Neural cell (in vitro differentiated cells): ENCODE measurements at regions not wholly inside any gene's neighbourhood (a gene's known extent, or its start where the extent isn't known, plus 50 kb on each side); places are given as distances from the start of the nearest gene placed in this dataset.

Experiments used
- H2AFZ ChIP-seq: fragments of 200-600, 300-800 bp; sonication (generic), shearing (Covaris generic); 2 replicates; pipeline ENCODE4 v1.6.0; 2014; ENCODE audit warnings: low read depth, mild to moderate bottlenecking, antibody characterized with exemption, low read length, moderate library complexity
- H3F3A ChIP-seq: fragments of 200-600 bp; shearing (Covaris generic); 2 replicates; pipeline ENCODE4 v1.6.1; 2016; ENCODE audit warnings: mild to moderate bottlenecking, moderate library complexity, mixed read lengths, antibody characterized with exemption, low read length; ENCODE audit not compliant: insufficient read depth, poor library complexity, severe bottlenecking
- H3K27ac ChIP-seq: fragments of 200-600, 300-800 bp; sonication (generic), shearing (Covaris generic); 2 replicates; pipeline ENCODE4 v1.5.1; 2014; ENCODE audit warnings: mild to moderate bottlenecking, low read length, moderate library complexity
- H3K27me3 ChIP-seq: fragments of 300-800, 200-600 bp; sonication (generic), shearing (Covaris generic); 2 replicates; pipeline ENCODE4 v1.6.0; 2014; ENCODE audit warnings: mild to moderate bottlenecking, low read depth, low read length, moderate library complexity; ENCODE audit not compliant: insufficient read depth
- H3K36me3 ChIP-seq: fragments of 300-800, 200-600 bp; sonication (generic), shearing (Covaris generic); 2 replicates; pipeline ENCODE4 v1.5.1; 2014; ENCODE audit warnings: mild to moderate bottlenecking, antibody characterized with exemption, low read length, moderate library complexity; ENCODE audit not compliant: insufficient read depth
- H3K4me2 ChIP-seq: fragments of 300-800, 200-600 bp; sonication (generic), shearing (Covaris generic); 2 replicates; pipeline ENCODE4 v1.6.0; 2014; ENCODE audit warnings: mild to moderate bottlenecking, low read length
- H3K4me3 ChIP-seq: fragments of 300-800, 200-600 bp; sonication (generic), shearing (Covaris generic); 2 replicates; pipeline ENCODE4 v1.5.1; 2014; ENCODE audit warnings: mild to moderate bottlenecking, low read length, moderate library complexity
- H3K79me2 ChIP-seq: fragments of 200-600 bp; shearing (Covaris generic); replicated peaks from 2 replicates; pipeline ENCODE4 v1.6.0; 2014; ENCODE audit warnings: mild to moderate bottlenecking, low read length, moderate library complexity; ENCODE audit not compliant: insufficient read depth
- H3K9ac ChIP-seq: fragments of 300-800, 200-600 bp; sonication (generic), shearing (Covaris generic); 2 replicates; pipeline ENCODE4 v1.6.1; 2016; ENCODE audit warnings: mild to moderate bottlenecking, low read length, mixed read lengths
- H3K9me2 ChIP-seq: fragments of 200-600 bp; shearing (Covaris generic); 2 replicates; pipeline ENCODE4 v1.6.1; 2016; ENCODE audit warnings: mild to moderate bottlenecking, low read length, mixed read lengths; ENCODE audit not compliant: insufficient read depth
- H3K9me3 ChIP-seq: fragments of 200-600, 300-800 bp; sonication (generic), shearing (Covaris generic); 2 replicates; pipeline ENCODE4 v1.6.1; 2016; ENCODE audit warnings: mild to moderate bottlenecking, mixed run types, low read length, moderate library complexity, mixed read lengths
- H4K20me1 ChIP-seq: fragments of 200-600 bp; shearing (Covaris generic); 2 replicates; pipeline ENCODE4 v1.6.1; 2016; ENCODE audit warnings: mild to moderate bottlenecking, mixed run types; ENCODE audit not compliant: insufficient read depth
- CTCF ChIP-seq: fragments of 450-650 bp; IDR thresholded peaks from 2 replicates; pipeline ENCODE4 v1.5.1; 2014; ENCODE audit warnings: antibody characterized with exemption, mild to moderate bottlenecking, moderate library complexity; ENCODE audit not compliant: poor library complexity, severe bottlenecking
- EP300 ChIP-seq: fragments of 450-650 bp; conservative IDR thresholded peaks from 2 replicates; pipeline ENCODE4 v1.6.1; 2014; ENCODE audit warnings: antibody characterized with exemption, mild to moderate bottlenecking, moderate library complexity; ENCODE audit not compliant: poor library complexity, severe bottlenecking
- EZH2 ChIP-seq: fragments of 200-600, 300-800 bp; shearing (Covaris generic), sonication (generic); IDR thresholded peaks from 2 replicates; pipeline ENCODE4 v1.6.1; 2014; ENCODE audit warnings: antibody characterized with exemption, low read length, borderline replicate concordance, mild to moderate bottlenecking; ENCODE audit not compliant: insufficient read depth, poor library complexity, severe bottlenecking
- MXI1 ChIP-seq: fragments of 450-650 bp; conservative IDR thresholded peaks from 2 replicates; pipeline ENCODE4 v1.6.1; 2014; ENCODE audit warnings: antibody characterized with exemption, mild to moderate bottlenecking; ENCODE audit not compliant: poor library complexity, severe bottlenecking
- POLR2AphosphoS5 ChIP-seq: IDR thresholded peaks from 2 replicates; pipeline ENCODE4 v1.6.1; 2012
- RAD21 ChIP-seq: fragments of 450-650 bp; conservative IDR thresholded peaks from 2 replicates; pipeline ENCODE4 v1.6.1; 2014; ENCODE audit warnings: antibody characterized with exemption, mild to moderate bottlenecking, moderate library complexity
- REST ChIP-seq: IDR thresholded peaks from 2 replicates; pipeline ENCODE4 v1.6.1; 2012; ENCODE audit warnings: borderline replicate concordance
- SMC3 ChIP-seq: fragments of 450-650 bp; conservative IDR thresholded peaks from 2 replicates; pipeline ENCODE4 v1.6.1; 2014; ENCODE audit warnings: antibody characterized with exemption, mild to moderate bottlenecking, moderate library complexity; ENCODE audit not compliant: poor library complexity
- TAF1 ChIP-seq: IDR thresholded peaks from 2 replicates; pipeline ENCODE4 v1.6.1; 2012; ENCODE audit warnings: low read depth

GRCh38 chr4:59127006-59127405 is 2016.8 kb upstream of the IGFBP7 start:
- no peaks in the 10 kb centered on the region for H3K79me2 ChIP-seq
- H3K4me2 ChIP-seq = no peak overlapping the region
- H3K27ac ChIP-seq = peak overlapping the region; percentile 61
- H3F3A ChIP-seq = peaks cover 9% of the 10 kb centered on the region
- no peaks in the 10 kb centered on the region for H3K9me3 ChIP-seq
- H2AFZ ChIP-seq = no peak overlapping the region
- H3K36me3 ChIP-seq = no peaks in the 10 kb centered on the region
- no peak overlapping the region for H3K9ac ChIP-seq
- no peaks in the 10 kb centered on the region for H3K27me3 ChIP-seq
- no peaks in the 10 kb centered on the region for H4K20me1 ChIP-seq
- no peaks in the 10 kb centered on the region for H3K9me2 ChIP-seq
- no peak overlapping the region for H3K4me3 ChIP-seq
- TF ChIP-seq REST = no peak
- TF ChIP-seq MXI1 = no peak
- TF ChIP-seq TAF1 = no peak
- TF ChIP-seq EZH2 = no peak
- no peak for TF ChIP-seq EP300
- no peak for TF ChIP-seq SMC3
- no peak for TF ChIP-seq CTCF
- TF ChIP-seq POLR2AphosphoS5 = no peak
- TF ChIP-seq RAD21 = no peak

- Histone ChIP-seq H3K4me3 (no peak overlapping the region), H3K9ac (no peak overlapping the region), H2AFZ (no peak overlapping the region)
Measured at GRCh38 chr4:59127743-59128142, 2017.6 kb upstream of the IGFBP7 start.

More at GRCh38 chr4:59127743-59128142, 2017.6 kb upstream of the IGFBP7 start:
- Histone ChIP-seq H3K4me2 (no peak overlapping the region), H4K20me1 (no peaks in the 10 kb centered on the region), H3K9me3 (no peaks in the 10 kb centered on the region), H3F3A (peaks cover 9% of the 10 kb centered on the region), H3K27ac (peak overlapping the region; percentile 61), H3K9me2 (no peaks in the 10 kb centered on the region), H3K27me3 (no peaks in the 10 kb centered on the region), H3K79me2 (no peaks in the 10 kb centered on the region), H3K36me3 (no peaks in the 10 kb centered on the region)
- TF ChIP-seq MXI1 = no peak
- no peak for TF ChIP-seq CTCF
- TF ChIP-seq SMC3 = peak; percentile 36
- TF ChIP-seq EZH2 = no peak
- TF ChIP-seq RAD21 = no peak
- no peak for TF ChIP-seq TAF1
- peak; percentile 31 for TF ChIP-seq REST
- TF ChIP-seq POLR2AphosphoS5 = peak; percentile 61
- TF ChIP-seq EP300 = peak; percentile 98
